ENCODE measurements at regions not wholly inside any gene's neighbourhood (a gene's known extent, or its start where the extent isn't known, plus 50 kb on each side); places are given as distances from the start of the nearest gene placed in this dataset.

DNA sequence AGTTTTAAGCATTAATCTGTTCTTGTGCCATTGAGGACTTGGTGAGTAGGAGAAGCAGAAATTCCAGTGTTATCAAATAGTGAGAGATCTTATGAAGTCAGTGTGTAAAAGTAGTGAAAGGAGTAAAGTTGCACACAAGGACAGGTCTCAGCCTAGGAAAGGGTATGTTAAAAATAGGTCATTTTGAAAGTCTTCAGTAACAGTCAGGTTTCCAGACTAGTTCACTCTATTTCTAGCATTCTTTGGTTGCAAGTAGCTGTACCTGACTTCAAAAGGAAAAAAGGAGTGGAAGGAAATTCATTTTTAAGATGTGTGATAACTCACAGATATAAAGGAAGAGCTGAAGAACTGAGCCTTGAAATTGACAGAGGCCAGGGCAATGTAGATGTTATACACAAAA, 250.1 kb upstream of the SATB1 start:
- H2BK20ac ChIP-seq (ENCODE audit: low read length): no peak overlapping the region
- no peaks in the 10 kb centered on the region for H3K79me1 ChIP-seq (ENCODE audit: low read depth, low read length)
- no peak overlapping the region for H4K8ac ChIP-seq (ENCODE audit: extremely low read depth, insufficient read depth, low read length)
- H2BK5ac ChIP-seq (ENCODE audit: low read depth, low read length): no peak overlapping the region
- H3K36me3 ChIP-seq (ENCODE audit: control insufficient read depth in 2 of 4, insufficient read depth in 4 of 4, low read length in 3 of 4): no peaks in the 10 kb centered on the region
- TF ChIP-seq CHD1 (IDR thresholded peaks at IDR 0.05; ENCODE audit: low read depth, low read length): no peak
- TF ChIP-seq CBX5 (IDR thresholded peaks at IDR 0.05; ENCODE audit: low read depth, low read length): no peak
- TF ChIP-seq SUZ12 (IDR thresholded peaks at IDR 0.05; ENCODE audit: low read length): no peak
- no peak for TF ChIP-seq EP300 (IDR thresholded peaks at IDR 0.05; ENCODE audit: borderline replicate concordance in 1 of 2, low read depth in 2 of 2, low read length in 2 of 2)
- TF ChIP-seq RXRA (IDR thresholded peaks at IDR 0.05; ENCODE audit: insufficient read depth, low read depth, low read length): no peak
- TF ChIP-seq CBX8 (IDR thresholded peaks at IDR 0.05; ENCODE audit: borderline replicate concordance, low read depth, low read length): no peak
- TF ChIP-seq ZNF274 (IDR thresholded peaks at IDR 0.05; ENCODE audit: borderline replicate concordance, extremely low read depth, low read length): no peak
- TF ChIP-seq POLR2AphosphoS5 (IDR thresholded peaks at IDR 0.05; ENCODE audit: low read depth, low read length): no peak
- no peak for TF ChIP-seq TAF7 (optimal IDR thresholded peaks at IDR 0.05; ENCODE audit: borderline replicate concordance, low read depth, low read length)
- TF ChIP-seq MAFK (IDR thresholded peaks at IDR 0.05; ENCODE audit: low read depth, low read length): no peak
- TF ChIP-seq EGR1 (IDR thresholded peaks at IDR 0.05; ENCODE audit: borderline replicate concordance, low read depth, low read length): no peak
- no peak for TF ChIP-seq BRCA1 (IDR thresholded peaks at IDR 0.05; ENCODE audit: low read depth, low read length)
- TF ChIP-seq SAP30 (IDR thresholded peaks at IDR 0.05; ENCODE audit: insufficient read depth, insufficient replicate concordance, low read length): no peak
- TF ChIP-seq SP2 (IDR thresholded peaks at IDR 0.05; ENCODE audit: low read length): no peak
- no peak for TF ChIP-seq GABPA (IDR thresholded peaks at IDR 0.05; ENCODE audit: borderline replicate concordance, insufficient read depth, low read length)
- no peak for TF ChIP-seq BACH1 (IDR thresholded peaks at IDR 0.05; ENCODE audit: low read length)
- no peak for TF ChIP-seq CTBP2 (IDR thresholded peaks at IDR 0.05; ENCODE audit: borderline replicate concordance, insufficient read depth, insufficient read length, low read length)
- H3K4me2 ChIP-seq (ENCODE audit: insufficient read depth in 1 of 2, low read depth in 2 of 2, low read length in 2 of 2): no peak overlapping the region
- H2AK5ac ChIP-seq (ENCODE audit: low read depth, low read length): no peak overlapping the region
- ChIA-PET POLR2A (ENCODE audit: partially characterized antibody) (no interaction called here), CTCF (ENCODE audit: partially characterized antibody) (interaction anchor here (1.4 kb wide), 1 partner anchor 42 kb away, joined by 3 read pairs; no protein-coding TSS in a partner anchor)
- no peak overlapping the region for H3K18ac ChIP-seq (ENCODE audit: extremely low read depth, low read length)
- no peak overlapping the region for H3K14ac ChIP-seq (ENCODE audit: insufficient read length)
- H4K20me1 ChIP-seq (replicated peaks in 1 of 2; ENCODE audit: control insufficient read depth in 1 of 2, insufficient read depth in 2 of 2, low read length in 2 of 2): no peaks in the 10 kb centered on the region
- no peak overlapping the region for H3K27ac ChIP-seq (ENCODE audit: low read depth, low read length)
- no peak for FAIRE-seq
- H2BK12ac ChIP-seq (ENCODE audit: low read depth, low read length): no peak overlapping the region
- no peak overlapping the region for H3K4me3 ChIP-seq (ENCODE audit: extremely low read depth in 1 of 4, insufficient read depth in 2 of 4, low read depth in 3 of 4, low read length in 4 of 4)
- H4K5ac ChIP-seq (ENCODE audit: insufficient read length, low read depth, low read length): no peak overlapping the region
- H3K23me2 ChIP-seq (ENCODE audit: low read depth, low read length): no peaks in the 10 kb centered on the region
- H2BK120ac ChIP-seq (replicated peaks; ENCODE audit: low read depth, low read length): no peak overlapping the region
- H3K9me3 ChIP-seq (ENCODE audit: insufficient read depth in 2 of 2, low read depth in 1 of 2, low read length in 1 of 2): no peaks in the 10 kb centered on the region
- H3K27me3 ChIP-seq (replicated peaks in 1 of 4; ENCODE audit: control insufficient read depth in 3 of 4, extremely low read depth in 1 of 4, insufficient read depth in 3 of 4, low read length in 3 of 4): no peaks in the 10 kb centered on the region
- H3K56ac ChIP-seq (replicated peaks; ENCODE audit: insufficient read length, low read depth, low read length): no peak overlapping the region
- H3K23ac ChIP-seq (ENCODE audit: insufficient read length): no peak overlapping the region
- no peak for DNase-seq (ENCODE audit: low read depth in 1 of 2, low spot score in 2 of 2)
- no peak overlapping the region for H2BK15ac ChIP-seq (ENCODE audit: low read length)
- H3K4ac ChIP-seq (replicated peaks; ENCODE audit: insufficient read length, low read depth, low read length): no peak overlapping the region
- no peak overlapping the region for H2AFZ ChIP-seq (ENCODE audit: low read length)
- H3K79me2 ChIP-seq (ENCODE audit: control insufficient read depth in 1 of 2, insufficient read depth in 2 of 2, low read length in 2 of 2): no peaks in the 10 kb centered on the region
- no peak overlapping the region for H3K9ac ChIP-seq (replicated peaks in 1 of 4; ENCODE audit: extremely low read depth in 1 of 4, low read depth in 3 of 4, low read length in 3 of 4)
- H3K4me1 ChIP-seq (replicated peaks in 1 of 4; ENCODE audit: control insufficient read depth in 3 of 4, insufficient read depth in 4 of 4, low read length in 3 of 4): no peaks in the 10 kb centered on the region; a peak in 2 of 7 replicates
- H4K91ac ChIP-seq (replicated peaks; ENCODE audit: insufficient read length, low read length): no peak overlapping the region

Data from H1 (cell line).